ENCODE measurements at regions not wholly inside any gene's neighbourhood (a gene's known extent, or its start where the extent isn't known, plus 50 kb on each side); places are given as distances from the start of the nearest gene placed in this dataset.

DNA sequence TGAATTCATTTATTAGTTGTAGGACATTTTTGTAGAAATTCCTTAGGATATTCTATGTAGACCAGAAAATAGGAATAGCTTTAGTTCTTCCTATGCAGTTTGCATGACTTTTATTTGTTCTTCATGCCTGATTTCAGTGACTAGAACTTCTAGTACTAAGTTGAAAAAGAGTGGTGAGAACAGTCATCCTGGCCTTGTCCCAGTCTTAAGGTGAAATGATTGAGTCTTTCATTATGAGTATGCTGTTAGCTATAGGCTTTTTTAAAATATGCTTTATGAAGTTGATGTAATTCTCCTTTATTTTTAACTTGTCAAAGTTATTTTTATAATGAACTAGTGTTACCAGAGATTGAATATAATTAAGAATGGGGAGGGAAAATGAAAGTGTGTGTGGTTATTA is 690.1 kb upstream of the KLHL1 start:
- intact Hi-C loops (cut with DNase I): no loop called here
- Histone ChIP-seq H3K9me3 (no peaks in the 10 kb centered on the region), H3K27me3 (ENCODE audit: low read depth) (no peaks in the 10 kb centered on the region), H3K4me1 (no peaks in the 10 kb centered on the region), H3K4me3 (no peak overlapping the region), H3K27ac (no peak overlapping the region), H3K36me3 (no peaks in the 10 kb centered on the region)
- DNase-seq (no peak), ATAC-seq (no peak)
- TF ChIP-seq, protein P1, sequence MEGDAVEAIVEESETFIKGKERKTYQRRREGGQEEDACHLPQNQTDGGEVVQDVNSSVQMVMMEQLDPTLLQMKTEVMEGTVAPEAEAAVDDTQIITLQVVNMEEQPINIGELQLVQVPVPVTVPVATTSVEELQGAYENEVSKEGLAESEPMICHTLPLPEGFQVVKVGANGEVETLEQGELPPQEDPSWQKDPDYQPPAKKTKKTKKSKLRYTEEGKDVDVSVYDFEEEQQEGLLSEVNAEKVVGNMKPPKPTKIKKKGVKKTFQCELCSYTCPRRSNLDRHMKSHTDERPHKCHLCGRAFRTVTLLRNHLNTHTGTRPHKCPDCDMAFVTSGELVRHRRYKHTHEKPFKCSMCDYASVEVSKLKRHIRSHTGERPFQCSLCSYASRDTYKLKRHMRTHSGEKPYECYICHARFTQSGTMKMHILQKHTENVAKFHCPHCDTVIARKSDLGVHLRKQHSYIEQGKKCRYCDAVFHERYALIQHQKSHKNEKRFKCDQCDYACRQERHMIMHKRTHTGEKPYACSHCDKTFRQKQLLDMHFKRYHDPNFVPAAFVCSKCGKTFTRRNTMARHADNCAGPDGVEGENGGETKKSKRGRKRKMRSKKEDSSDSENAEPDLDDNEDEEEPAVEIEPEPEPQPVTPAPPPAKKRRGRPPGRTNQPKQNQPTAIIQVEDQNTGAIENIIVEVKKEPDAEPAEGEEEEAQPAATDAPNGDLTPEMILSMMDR (IDR thresholded peaks at IDR 0.05): no peak

DNA sequence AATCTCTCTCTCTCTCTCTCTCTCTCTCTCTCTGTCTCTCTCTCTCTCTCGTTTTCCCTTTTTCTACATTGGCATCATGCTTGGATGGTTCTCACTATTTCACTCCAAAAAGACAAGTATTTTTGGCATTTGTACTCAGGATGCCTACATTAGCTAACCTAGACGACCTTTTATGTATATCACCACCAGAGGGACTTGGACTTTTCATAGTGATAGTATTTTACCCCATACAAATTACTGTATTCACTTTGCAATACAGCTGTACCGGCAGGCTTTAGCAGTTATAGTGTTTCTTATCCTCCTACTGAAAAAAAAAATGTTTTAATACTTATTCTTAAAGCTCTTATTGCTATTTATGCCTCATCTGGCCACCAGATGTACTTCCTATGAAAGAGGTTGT is 687.2 kb upstream of the KLHL1 start:
- ATAC-seq: no peak
- no peak overlapping the region for H3K27ac ChIP-seq
- intact Hi-C loops (cut with DNase I): no loop called here
- TF ChIP-seq, protein P1 (IDR thresholded peaks at IDR 0.05): no peak
- H3K27me3 ChIP-seq (ENCODE audit: low read depth): no peaks in the 10 kb centered on the region
- H3K4me3 ChIP-seq: no peak overlapping the region
- no peaks in the 10 kb centered on the region for H3K36me3 ChIP-seq
- no peak for DNase-seq
- no peaks in the 10 kb centered on the region for H3K9me3 ChIP-seq
- H3K4me1 ChIP-seq: no peaks in the 10 kb centered on the region

DNA sequence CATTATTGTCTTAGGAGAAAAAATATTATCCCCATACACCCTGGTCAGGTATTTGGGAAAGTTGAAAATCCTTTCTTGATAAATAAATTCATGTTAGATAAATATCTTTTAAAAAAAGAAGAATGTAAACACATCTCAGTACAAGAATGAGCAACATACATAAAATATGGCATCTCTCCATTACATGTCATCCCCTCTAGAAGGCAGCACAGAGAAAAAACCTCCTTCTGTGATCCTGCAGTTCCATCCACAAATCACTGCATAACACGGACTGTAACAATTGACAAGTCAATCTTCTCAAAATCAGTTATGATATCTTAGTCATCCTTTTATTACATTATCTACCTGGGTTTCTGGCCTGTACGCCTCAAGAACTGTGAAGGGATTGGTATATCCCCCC is 683.9 kb upstream of the KLHL1 start:
- no peak for ATAC-seq
- Histone ChIP-seq H3K9me3 (no peaks in the 10 kb centered on the region), H3K27ac (no peak overlapping the region), H3K36me3 (no peaks in the 10 kb centered on the region), H3K4me1 (no peaks in the 10 kb centered on the region), H3K27me3 (ENCODE audit: low read depth) (no peaks in the 10 kb centered on the region), H3K4me3 (no peak overlapping the region)
- no peak for DNase-seq
- TF ChIP-seq, protein P1 (IDR thresholded peaks at IDR 0.05): no peak
- intact Hi-C loops (cut with DNase I): no loop called here

DNA sequence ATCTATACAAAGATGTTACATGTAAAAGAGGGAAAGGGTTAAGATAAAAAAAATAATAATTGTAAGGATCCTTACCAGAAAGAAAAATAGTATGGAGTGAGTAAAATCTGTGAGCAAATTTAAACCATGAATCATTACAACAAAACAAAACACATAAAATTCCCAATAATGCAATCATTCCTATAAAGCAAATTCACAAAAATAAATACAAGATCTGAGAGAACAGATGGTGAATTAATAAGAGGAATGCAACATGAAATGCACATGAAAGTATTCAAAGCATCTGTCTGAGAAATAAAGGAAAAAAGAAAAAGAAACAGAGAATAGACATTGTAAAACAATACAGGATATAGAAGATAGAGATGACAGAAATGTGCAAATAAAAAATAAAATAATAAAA is 681.5 kb upstream of the KLHL1 start:
- Histone ChIP-seq H3K4me3 (no peak overlapping the region), H3K9me3 (no peaks in the 10 kb centered on the region), H3K4me1 (no peaks in the 10 kb centered on the region), H3K27ac (no peak overlapping the region), H3K27me3 (ENCODE audit: low read depth) (no peaks in the 10 kb centered on the region), H3K36me3 (no peaks in the 10 kb centered on the region)
- intact Hi-C loops (cut with DNase I): no loop called here
- DNase-seq (no peak), ATAC-seq (no peak)
- TF ChIP-seq, protein P1 (IDR thresholded peaks at IDR 0.05): no peak

DNA sequence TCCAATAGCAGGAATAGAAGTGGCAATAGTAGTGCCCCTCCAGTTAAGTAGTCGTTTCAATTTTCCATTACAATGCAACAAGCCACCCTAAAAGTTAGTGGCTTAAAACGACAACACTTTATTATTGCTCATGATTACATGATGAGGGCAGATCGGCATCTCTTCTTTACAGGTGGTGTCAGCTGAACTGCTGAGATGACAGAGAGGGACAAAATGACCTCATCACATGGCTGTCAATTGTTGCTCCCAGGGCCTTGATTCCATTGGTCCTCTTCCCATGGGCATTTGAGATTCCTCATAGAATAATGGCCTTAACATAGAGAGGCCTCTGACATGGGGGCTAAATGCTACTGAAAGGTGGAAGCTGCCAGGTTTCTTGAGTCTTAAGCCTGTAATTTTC is 679.8 kb upstream of the KLHL1 start:
- Histone ChIP-seq H3K4me3 (no peak overlapping the region), H3K27me3 (ENCODE audit: low read depth) (no peaks in the 10 kb centered on the region), H3K4me1 (no peaks in the 10 kb centered on the region), H3K9me3 (no peaks in the 10 kb centered on the region), H3K36me3 (no peaks in the 10 kb centered on the region), H3K27ac (no peak overlapping the region)
- TF ChIP-seq, protein P1 (IDR thresholded peaks at IDR 0.05): no peak
- intact Hi-C loops (cut with DNase I): no loop called here
- no peak for ATAC-seq
- DNase-seq: no peak
